H1 (cell line): ENCODE measurements at regions not wholly inside any gene's neighbourhood (a gene's known extent, or its start where the extent isn't known, plus 50 kb on each side); places are given as distances from the start of the nearest gene placed in this dataset.

Experiments used
- CTCF ChIA-PET: fragments of 300-600 bp; sonication (Branson Sonifier 250); formaldehyde crosslinking; loops from one replicate; lab custom pipeline; 2021; ENCODE audit not compliant: partially characterized antibody; lab: Charles Lee
- POLR2A ChIA-PET: fragments of 300-600 bp; sonication (Branson Sonifier 250); formaldehyde crosslinking; loops from one replicate; lab custom pipeline; 2021; ENCODE audit warnings: inconsistent platforms; ENCODE audit not compliant: partially characterized antibody; lab: Charles Lee
- DNase-seq, 2 experiments: peaks; one replicate each; pipeline versions ENCODE4 v3.0.0 to v3.0.0-alpha.2; 2010 to 2022; ENCODE audit warnings: low spot score in 2 of 2, low read depth in 1 of 2, mixed read lengths in 1 of 2
- FAIRE-seq: peaks from 2 replicates; lab custom pipeline; 2011; peaks lifted over from hg19 to GRCh38; lab: Jason Lieb, UNC
- H2AFZ ChIP-seq: 2 replicates; pipeline ENCODE4 v1.8.1; 2012; ENCODE audit warnings: low read length, inconsistent platforms
- H2AK5ac ChIP-seq: 2 replicates; pipeline ENCODE4 v1.6.1; 2013; ENCODE audit warnings: low read depth, low read length
- H2BK120ac ChIP-seq: replicated peaks from 2 replicates; pipeline ENCODE3; 2013; ENCODE audit warnings: low read depth, low read length, inconsistent platforms
- H2BK12ac ChIP-seq: 2 replicates; pipeline ENCODE4 v1.6.1; 2013; ENCODE audit warnings: low read depth, low read length
- H2BK15ac ChIP-seq: 2 replicates; pipeline ENCODE4 v1.6.1; 2013; ENCODE audit warnings: low read length
- H2BK20ac ChIP-seq: 2 replicates; pipeline ENCODE4 v1.6.1; 2013; ENCODE audit warnings: low read length
- H2BK5ac ChIP-seq: 2 replicates; pipeline ENCODE4 v1.6.1; 2013; ENCODE audit warnings: low read depth, low read length
- H3K14ac ChIP-seq: 2 replicates; pipeline ENCODE4 v1.6.1; 2013; ENCODE audit warnings: inconsistent platforms; ENCODE audit not compliant: insufficient read length
- H3K18ac ChIP-seq: 2 replicates; pipeline ENCODE4 v1.6.1; 2013; ENCODE audit warnings: low read length; ENCODE audit errors: extremely low read depth
- H3K23ac ChIP-seq: 2 replicates; pipeline ENCODE4 v1.6.1; 2013; ENCODE audit warnings: inconsistent platforms; ENCODE audit not compliant: insufficient read length
- H3K23me2 ChIP-seq: 2 replicates; pipeline ENCODE4 v1.6.1; 2013; ENCODE audit warnings: low read depth, low read length
- H3K27ac ChIP-seq: 2 replicates; pipeline ENCODE4 v1.6.1; 2011; ENCODE audit warnings: low read depth, low read length, inconsistent platforms
- H3K27me3 ChIP-seq, 4 experiments: replicated peaks in 1 of 4; 1 replicate in 1 of 4; 2 replicates in 3 of 4; pipeline versions ENCODE4 v1.6.1 to v1.8.1; 2011 to 2013; ENCODE audit warnings: low read length in 3 of 4, mild to moderate bottlenecking in 3 of 4, inconsistent platforms in 2 of 4, mixed read lengths in 2 of 4, moderate library complexity in 1 of 4; ENCODE audit not compliant: control insufficient read depth in 3 of 4, insufficient read depth in 3 of 4; ENCODE audit errors: extremely low read depth in 1 of 4
- H3K36me3 ChIP-seq, 4 experiments: 2 replicates each; pipeline versions ENCODE4 v1.6.1 to v1.8.1; 2011 to 2013; ENCODE audit warnings: mild to moderate bottlenecking in 4 of 4, low read length in 3 of 4, moderate library complexity in 2 of 4, control low read depth in 1 of 4, inconsistent platforms in 1 of 4; ENCODE audit not compliant: insufficient read depth in 4 of 4, control insufficient read depth in 2 of 4
- H3K4ac ChIP-seq: replicated peaks from 2 replicates; pipeline ENCODE3; 2013; ENCODE audit warnings: low read length, low read depth, mixed read lengths, inconsistent platforms; ENCODE audit not compliant: insufficient read length
- H3K4me1 ChIP-seq, 4 experiments: replicated peaks in 1 of 4; 1 replicate in 1 of 4; 2 replicates in 3 of 4; pipeline versions ENCODE4 v1.6.1 to v1.8.1; 2011 to 2013; ENCODE audit warnings: low read length in 3 of 4, inconsistent platforms in 2 of 4, mixed read lengths in 1 of 4; ENCODE audit not compliant: insufficient read depth in 4 of 4, control insufficient read depth in 3 of 4
- H3K4me2 ChIP-seq, 2 experiments: 2 replicates each; pipeline versions ENCODE4 v1.6.1 to v1.8.1; 2011 to 2013; ENCODE audit warnings: low read depth in 2 of 2, low read length in 2 of 2, control low read depth in 1 of 2, inconsistent platforms in 1 of 2, mild to moderate bottlenecking in 1 of 2; ENCODE audit not compliant: insufficient read depth in 1 of 2
- H3K4me3 ChIP-seq, 4 experiments: fragments of 200-600, 300-600 bp in 1 of 4; sonication (generic), shearing (Covaris generic), sonication (Bioruptor Twin) in 1 of 4; 2 replicates each; pipeline versions ENCODE4 v1.5.1 to v1.8.1; 2011 to 2016; ENCODE audit warnings: low read length in 4 of 4, low read depth in 3 of 4, control low read depth in 2 of 4, inconsistent platforms in 2 of 4, mild to moderate bottlenecking in 2 of 4, mixed read lengths in 1 of 4, moderate library complexity in 1 of 4; ENCODE audit not compliant: insufficient read depth in 2 of 4; ENCODE audit errors: extremely low read depth in 1 of 4
- H3K56ac ChIP-seq: replicated peaks from 2 replicates; pipeline ENCODE3; 2013; ENCODE audit warnings: low read depth, mild to moderate bottlenecking, mixed read lengths, low read length, inconsistent platforms; ENCODE audit not compliant: insufficient read length
- H3K79me1 ChIP-seq: 2 replicates; pipeline ENCODE4 v1.6.1; 2013; ENCODE audit warnings: low read depth, low read length, control low read depth
- H3K79me2 ChIP-seq, 2 experiments: 2 replicates each; pipeline versions ENCODE4 v1.6.1 to v1.8.1; 2012 to 2013; ENCODE audit warnings: low read length in 2 of 2, mild to moderate bottlenecking in 2 of 2, inconsistent platforms in 1 of 2; ENCODE audit not compliant: insufficient read depth in 2 of 2, control insufficient read depth in 1 of 2
- H3K9ac ChIP-seq, 4 experiments: replicated peaks in 1 of 4; 1 replicate in 1 of 4; 2 replicates in 3 of 4; pipeline versions ENCODE4 v1.6.1 to v1.8.1; 2011 to 2013; ENCODE audit warnings: low read depth in 3 of 4, low read length in 3 of 4, control low read depth in 2 of 4, mild to moderate bottlenecking in 2 of 4, moderate library complexity in 2 of 4, inconsistent platforms in 1 of 4; ENCODE audit errors: extremely low read depth in 1 of 4
- H3K9me3 ChIP-seq, 2 experiments: 2 replicates each; pipeline versions ENCODE4 v1.6.1 to v1.8.1; 2012 to 2013; ENCODE audit warnings: mild to moderate bottlenecking in 2 of 2, moderate library complexity in 2 of 2, control low read depth in 1 of 2, inconsistent platforms in 1 of 2, low read depth in 1 of 2, low read length in 1 of 2, mixed read lengths in 1 of 2; ENCODE audit not compliant: insufficient read depth in 2 of 2
- H4K20me1 ChIP-seq, 2 experiments: replicated peaks in 1 of 2; 2 replicates each; pipeline versions ENCODE3 to v1.8.1; 2011 to 2013; ENCODE audit warnings: inconsistent platforms in 2 of 2, low read length in 2 of 2, mild to moderate bottlenecking in 1 of 2; ENCODE audit not compliant: insufficient read depth in 2 of 2, control insufficient read depth in 1 of 2
- H4K5ac ChIP-seq: 2 replicates; pipeline ENCODE4 v1.6.1; 2013; ENCODE audit warnings: low read length, low read depth, mixed read lengths, inconsistent platforms; ENCODE audit not compliant: insufficient read length
- H4K8ac ChIP-seq: 2 replicates; pipeline ENCODE4 v1.8.0; 2013; ENCODE audit warnings: mild to moderate bottlenecking, moderate library complexity, low read length, inconsistent platforms; ENCODE audit not compliant: insufficient read depth; ENCODE audit errors: extremely low read depth
- H4K91ac ChIP-seq: replicated peaks from 2 replicates; pipeline ENCODE3; 2013; ENCODE audit warnings: low read length, mixed read lengths, inconsistent platforms; ENCODE audit not compliant: insufficient read length
- PHF8 ChIP-seq: fragments of 200-600 bp; sonication (generic); conservative IDR thresholded peaks from 2 replicates; pipeline ENCODE4 v1.7.1; 2012; ENCODE audit warnings: low read depth, mild to moderate bottlenecking, inconsistent platforms, low read length, moderate library complexity
- POLR2AphosphoS5 ChIP-seq: IDR thresholded peaks from 2 replicates; pipeline ENCODE4 v1.6.1; 2011; ENCODE audit warnings: low read depth, low read length
- SAP30 ChIP-seq: fragments of 300-600 bp; sonication (generic); IDR thresholded peaks from 2 replicates; pipeline ENCODE4 v1.7.1; 2012; ENCODE audit warnings: low read length, moderate library complexity, mild to moderate bottlenecking, inconsistent platforms; ENCODE audit not compliant: insufficient read depth, insufficient replicate concordance
- TBP ChIP-seq: IDR thresholded peaks from 2 replicates; pipeline ENCODE4 v1.6.1; 2011; ENCODE audit warnings: low read depth, low read length, improper control_type of control experiment
- TCF12 ChIP-seq: IDR thresholded peaks from 2 replicates; pipeline ENCODE4 v1.6.1; 2011; ENCODE audit warnings: low read depth, mild to moderate bottlenecking, low read length
- WGBS, 2 experiments: shearing (Covaris generic) in 1 of 2; methylation state at CpG; one replicate each; pipeline versions ENCODE4 v1.1.6 to v1.1.7; 2013 to 2015; ENCODE audit warnings: low lambda C conversion rate in 2 of 2, mixed read lengths in 2 of 2, inconsistent platforms in 1 of 2, low coverage in 1 of 2, missing lambda C conversion rate in 1 of 2; ENCODE audit not compliant: insufficient replicate concordance in 2 of 2, insufficient coverage in 1 of 2, insufficient read length in 1 of 2; ENCODE audit errors: extremely low coverage in 1 of 2, missing lambda C conversion rate in 1 of 2; 5-methylcytosine and 5-hydroxymethylcytosine counted together

GRCh38 chr14:65193916-65194590, 91.7 kb upstream of the MAX start:
- H3K4me3 ChIP-seq: no peak overlapping the region
- no peak overlapping the region for H3K27ac ChIP-seq
- H3K9ac ChIP-seq: no peak overlapping the region
- no peak overlapping the region for H4K5ac ChIP-seq
- no peak overlapping the region for H2BK12ac ChIP-seq
- H3K4me1 ChIP-seq: no peaks in the 10 kb centered on the region
- no peak overlapping the region for H4K8ac ChIP-seq
- H3K4ac ChIP-seq: no peak overlapping the region
- no peak overlapping the region for H3K18ac ChIP-seq
- H3K14ac ChIP-seq: no peak overlapping the region
- FAIRE-seq: no peak
- no peak overlapping the region for H4K91ac ChIP-seq
- H2AK5ac ChIP-seq: no peak overlapping the region
- no peak overlapping the region for H3K56ac ChIP-seq
- no peaks in the 10 kb centered on the region for H3K9me3 ChIP-seq
- no peak overlapping the region for H3K4me2 ChIP-seq
- H4K20me1 ChIP-seq: no peaks in the 10 kb centered on the region
- WGBS, 2 experiments: 86% methylated on average over 2 of the region's 3 CpGs; no CpG with 5 or more reads in 1 of the 2 experiments
- no peaks in the 10 kb centered on the region for H3K23me2 ChIP-seq
- H2BK15ac ChIP-seq: no peak overlapping the region
- H3K79me1 ChIP-seq: no peaks in the 10 kb centered on the region
- ChIA-PET POLR2A (no interaction called here), CTCF (interaction anchor here (1.8 kb wide), 1 partner anchor 29 kb away, joined by 5 read pairs; no protein-coding TSS in a partner anchor)
- DNase-seq: no peak
- TF ChIP-seq TBP (no peak), POLR2AphosphoS5 (no peak), SAP30 (no peak), PHF8 (no peak), TCF12 (no peak)
- H3K79me2 ChIP-seq: no peaks in the 10 kb centered on the region
- H2BK20ac ChIP-seq: no peak overlapping the region
- H2AFZ ChIP-seq: no peak overlapping the region
- no peaks in the 10 kb centered on the region for H3K36me3 ChIP-seq
- no peak overlapping the region for H2BK120ac ChIP-seq
- H3K23ac ChIP-seq: no peak overlapping the region
- H3K27me3 ChIP-seq: no peaks in the 10 kb centered on the region
- H2BK5ac ChIP-seq: no peak overlapping the region
